Stimulated activated naive CD8-positive, alpha-beta T cell treated with anti-CD3 and anti-CD28 coated beads, Interleukin-15, Interleukin-2, amounts not matched to agents 100 ng/mL and 50 ng/mL, for 24 hours (primary cell): ENCODE measurements at regions not wholly inside any gene's neighbourhood (a gene's known extent, or its start where the extent isn't known, plus 50 kb on each side); places are given as distances from the start of the nearest gene placed in this dataset.

Experiments
- H3K27ac Mint-ChIP-seq: one replicate; pipeline ENCODE4 v1.8.0; 2021; ENCODE audit warnings: mild to moderate bottlenecking, mixed read lengths
- H3K27me3 Mint-ChIP-seq: one replicate; pipeline ENCODE4 v1.8.0; 2021; ENCODE audit warnings: mixed read lengths
- H3K36me3 Mint-ChIP-seq: one replicate; pipeline ENCODE4 v1.8.0; 2021; ENCODE audit warnings: low read depth, mixed read lengths
- H3K4me1 Mint-ChIP-seq: one replicate; pipeline ENCODE4 v1.8.0; 2021; ENCODE audit warnings: low read depth, mixed read lengths
- H3K4me3 Mint-ChIP-seq: one replicate; pipeline ENCODE4 v1.8.0; 2021; ENCODE audit warnings: mild to moderate bottlenecking, mixed read lengths
- H3K9me3 Mint-ChIP-seq: one replicate; pipeline ENCODE4 v1.8.0; 2021; ENCODE audit warnings: mixed read lengths

DNA sequence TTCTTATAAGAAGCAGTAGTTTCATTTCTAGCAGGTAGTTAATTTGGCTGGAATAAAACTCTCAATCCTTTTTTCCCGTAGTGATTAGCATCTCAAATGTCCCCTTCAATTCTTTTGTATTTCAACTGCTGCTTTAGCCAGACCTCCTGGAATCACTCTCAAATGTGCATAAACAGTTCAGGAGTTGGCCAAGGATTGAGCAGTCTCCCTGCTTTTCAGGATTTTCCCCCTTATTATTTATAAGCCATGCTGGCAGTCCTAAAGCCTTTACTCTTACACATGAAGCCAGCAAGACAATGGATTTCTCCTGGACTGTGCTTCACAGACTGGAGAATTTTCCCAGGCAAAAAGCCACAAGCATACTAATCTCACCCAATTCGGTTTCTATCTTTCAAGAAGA is 950.1 kb downstream of the VRK1 start:
- H3K4me3 Mint-ChIP-seq: no peak overlapping the region
- no peaks in the 10 kb centered on the region for H3K36me3 Mint-ChIP-seq
- no peak overlapping the region for H3K27ac Mint-ChIP-seq
- no peaks in the 10 kb centered on the region for H3K27me3 Mint-ChIP-seq
- no peaks in the 10 kb centered on the region for H3K4me1 Mint-ChIP-seq
- H3K9me3 Mint-ChIP-seq: peaks cover 6% of the 10 kb centered on the region

DNA sequence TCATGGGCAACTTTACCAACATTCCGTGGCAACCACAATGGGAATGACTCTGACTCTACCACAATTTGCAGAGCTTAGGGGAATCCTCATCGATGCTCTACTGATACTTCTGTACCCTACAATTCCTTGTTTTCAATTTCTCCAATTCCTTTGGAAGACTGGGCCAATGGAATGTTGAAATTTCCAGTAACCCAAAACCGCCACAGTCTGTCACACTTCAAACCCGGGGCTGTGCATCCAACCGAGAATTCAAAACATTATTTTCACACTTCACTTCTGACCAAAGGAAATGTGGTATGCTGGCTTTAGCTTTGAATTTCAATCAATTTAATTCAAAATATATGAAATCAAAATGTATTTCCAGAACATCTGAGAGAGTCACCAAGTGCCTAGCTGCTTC is 951.4 kb downstream of the VRK1 start:
- no peaks in the 10 kb centered on the region for H3K4me1 Mint-ChIP-seq
- H3K27me3 Mint-ChIP-seq: no peaks in the 10 kb centered on the region
- no peak overlapping the region for H3K27ac Mint-ChIP-seq
- no peak overlapping the region for H3K4me3 Mint-ChIP-seq
- peaks cover 6% of the 10 kb centered on the region for H3K9me3 Mint-ChIP-seq
- no peaks in the 10 kb centered on the region for H3K36me3 Mint-ChIP-seq

DNA sequence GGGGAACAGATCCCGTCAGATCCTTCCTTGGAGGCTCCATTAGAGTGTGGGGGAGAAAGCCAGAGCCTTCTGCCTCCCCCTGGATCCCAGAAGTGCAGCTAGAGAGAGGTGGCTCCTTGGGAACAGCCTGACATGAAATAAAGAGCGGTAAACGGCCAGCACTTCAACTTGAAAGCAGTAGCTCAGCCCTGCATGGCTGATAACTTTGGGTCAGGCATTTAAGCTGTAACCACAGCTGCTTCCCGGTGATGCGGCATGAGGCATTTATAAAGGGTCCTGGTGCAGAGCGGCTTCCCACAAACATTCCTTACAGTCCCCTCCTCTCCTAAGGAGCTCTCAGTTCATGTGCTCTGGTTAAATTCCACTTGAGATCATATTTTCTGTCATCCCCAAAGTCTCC is 960.3 kb downstream of the VRK1 start:
- H3K9me3 Mint-ChIP-seq: no peaks in the 10 kb centered on the region
- no peak overlapping the region for H3K4me3 Mint-ChIP-seq
- no peak overlapping the region for H3K27ac Mint-ChIP-seq
- H3K27me3 Mint-ChIP-seq: no peaks in the 10 kb centered on the region
- H3K4me1 Mint-ChIP-seq: peaks cover 2% of the 10 kb centered on the region
- H3K36me3 Mint-ChIP-seq: no peaks in the 10 kb centered on the region

DNA sequence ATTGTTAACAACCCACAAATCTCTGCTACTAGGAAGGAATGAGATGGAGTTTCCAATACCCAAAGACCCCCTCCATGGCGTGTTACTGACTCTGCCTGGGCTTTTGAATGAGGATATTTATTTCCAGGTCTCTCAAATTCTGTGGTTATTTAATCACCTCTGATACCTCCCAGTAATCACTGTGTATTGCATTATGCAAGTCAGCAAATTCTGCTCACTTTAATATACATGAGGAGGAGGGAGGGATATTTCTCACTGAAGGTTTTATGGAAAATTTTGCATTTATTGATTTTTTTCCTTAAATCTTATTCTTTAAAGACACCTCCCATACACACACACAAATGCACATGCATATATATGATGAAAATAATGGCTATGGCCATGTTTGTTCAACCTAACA is 962.9 kb downstream of the VRK1 start:
- Mint-ChIP-seq H3K9me3 (no peaks in the 10 kb centered on the region), H3K36me3 (no peaks in the 10 kb centered on the region), H3K27ac (no peak overlapping the region), H3K4me3 (no peak overlapping the region), H3K27me3 (no peaks in the 10 kb centered on the region), H3K4me1 (peaks cover 9% of the 10 kb centered on the region)

DNA sequence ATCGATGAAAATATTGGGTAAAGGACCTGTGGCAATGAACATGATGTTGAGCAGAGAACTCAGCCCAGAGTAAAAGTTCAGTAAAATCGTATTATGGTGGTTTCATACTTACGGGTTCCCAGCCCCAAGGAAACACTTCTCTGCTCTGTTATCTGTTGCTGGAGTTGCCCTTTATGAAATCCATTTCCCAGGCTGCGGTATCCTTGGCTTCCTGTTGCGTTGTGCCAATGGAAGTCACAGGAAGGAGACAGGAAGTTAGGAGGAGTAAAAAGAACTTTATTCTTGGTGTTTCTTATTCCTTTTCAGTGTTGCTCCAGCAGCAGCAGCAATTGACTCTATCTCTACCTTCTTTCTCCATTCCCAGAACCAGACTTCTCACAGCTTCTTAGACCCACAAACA is 965.2 kb downstream of the VRK1 start:
- no peaks in the 10 kb centered on the region for H3K9me3 Mint-ChIP-seq
- no peaks in the 10 kb centered on the region for H3K27me3 Mint-ChIP-seq
- no peak overlapping the region for H3K4me3 Mint-ChIP-seq
- H3K27ac Mint-ChIP-seq: no peak overlapping the region
- no peaks in the 10 kb centered on the region for H3K36me3 Mint-ChIP-seq
- peaks cover 9% of the 10 kb centered on the region for H3K4me1 Mint-ChIP-seq

DNA sequence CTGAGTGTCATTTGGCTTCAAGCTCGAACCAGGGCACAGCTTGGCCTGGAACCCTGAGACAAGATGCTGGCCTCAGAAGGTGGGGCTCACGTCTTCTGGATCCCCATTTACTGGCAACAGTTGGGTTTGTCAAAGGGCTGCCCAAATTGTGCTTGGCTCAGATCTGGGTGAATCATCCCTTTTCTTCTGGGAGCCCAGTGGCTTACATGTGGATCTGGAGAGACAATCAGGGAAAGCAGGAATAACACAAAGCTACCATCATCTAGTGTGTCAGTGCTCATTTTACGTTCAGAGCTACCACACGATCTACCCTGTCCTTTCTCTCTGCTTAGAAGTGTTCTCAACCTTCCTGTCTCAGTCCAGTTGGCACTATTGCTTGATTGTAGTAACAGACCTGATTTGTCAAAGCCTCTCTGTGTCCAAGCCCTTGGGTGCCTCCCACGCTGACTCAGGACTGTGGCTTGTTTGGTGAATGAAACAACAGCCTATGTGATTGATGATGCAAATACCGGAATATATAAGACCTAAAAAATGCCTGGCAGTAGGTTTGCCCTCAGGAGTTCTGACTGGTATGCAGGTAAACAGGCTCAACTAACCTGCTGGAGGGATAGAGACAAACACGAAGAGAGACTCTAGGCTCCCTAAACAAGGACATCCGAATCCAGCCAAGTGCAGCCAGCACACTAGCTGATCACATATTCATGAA is 974.3 kb downstream of the VRK1 start:
- Mint-ChIP-seq H3K4me1 (no peaks in the 10 kb centered on the region), H3K4me3 (no peak overlapping the region), H3K27ac (no peak overlapping the region)

DNA sequence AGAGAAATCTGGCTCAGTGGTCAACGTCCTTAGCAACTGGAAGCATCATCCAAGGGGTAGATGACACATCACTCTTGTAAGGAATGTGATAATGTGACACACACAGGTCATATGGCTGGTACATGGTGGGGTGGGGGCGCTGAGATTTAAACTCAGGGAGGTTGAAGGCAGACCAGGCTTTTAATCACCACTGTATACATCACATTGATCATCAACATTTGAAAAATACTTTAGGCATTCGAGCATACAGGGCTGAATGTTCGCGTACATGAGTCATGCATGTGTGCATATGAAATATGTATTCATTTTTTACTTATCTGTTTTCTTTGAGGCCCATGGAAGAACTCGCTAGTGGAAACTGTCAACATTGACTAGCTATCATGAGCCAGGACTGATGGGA is 976.4 kb downstream of the VRK1 start:
- H3K36me3 Mint-ChIP-seq: no peaks in the 10 kb centered on the region
- no peak overlapping the region for H3K4me3 Mint-ChIP-seq
- peaks cover 1% of the 10 kb centered on the region for H3K9me3 Mint-ChIP-seq
- H3K27me3 Mint-ChIP-seq: no peaks in the 10 kb centered on the region
- H3K27ac Mint-ChIP-seq: no peak overlapping the region
- H3K4me1 Mint-ChIP-seq: peaks cover 7% of the 10 kb centered on the region

More for the DNA sequence above, 974.3 kb downstream of the VRK1 start:
- Mint-ChIP-seq H3K9me3 (no peaks in the 10 kb centered on the region), H3K36me3 (no peaks in the 10 kb centered on the region), H3K27me3 (no peaks in the 10 kb centered on the region)

DNA sequence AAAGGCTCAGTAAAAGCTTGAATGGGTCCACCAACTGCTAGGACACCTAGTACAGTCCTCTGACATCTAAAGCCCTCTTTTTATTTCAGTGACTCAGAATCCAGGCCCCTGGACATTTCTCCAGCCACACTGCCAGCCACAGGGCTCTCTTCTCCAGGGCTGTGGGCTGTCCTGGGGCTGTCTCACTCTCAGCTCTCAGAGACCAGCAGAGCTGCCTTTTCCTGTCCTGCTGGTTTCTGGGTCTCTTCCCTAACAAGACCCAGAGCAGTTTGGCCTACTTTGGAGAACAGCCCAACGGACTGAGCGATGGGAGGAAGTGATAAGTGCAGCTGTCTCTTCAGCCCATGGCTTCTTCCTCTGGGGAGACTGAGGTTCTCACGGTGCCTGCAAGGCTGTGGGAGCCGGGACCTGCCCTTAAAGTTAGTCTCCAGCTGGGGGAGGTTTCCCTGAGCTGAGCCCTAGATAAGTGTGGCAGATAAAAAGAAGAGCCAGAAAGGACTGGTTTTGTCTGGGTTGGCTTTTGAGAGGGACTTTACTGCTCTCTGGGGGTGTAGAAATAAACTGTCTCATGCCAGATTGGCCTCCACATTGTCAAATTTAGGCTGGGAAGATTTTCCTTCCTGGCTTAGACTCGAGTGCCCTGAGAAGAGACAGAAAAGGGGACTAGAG is 979.8 kb downstream of the VRK1 start:
- H3K27me3 Mint-ChIP-seq: no peaks in the 10 kb centered on the region
- peaks cover 7% of the 10 kb centered on the region for H3K4me1 Mint-ChIP-seq
- no peak overlapping the region for H3K27ac Mint-ChIP-seq
- peaks cover 3% of the 10 kb centered on the region for H3K9me3 Mint-ChIP-seq
- H3K36me3 Mint-ChIP-seq: no peaks in the 10 kb centered on the region
- H3K4me3 Mint-ChIP-seq: no peak overlapping the region

DNA sequence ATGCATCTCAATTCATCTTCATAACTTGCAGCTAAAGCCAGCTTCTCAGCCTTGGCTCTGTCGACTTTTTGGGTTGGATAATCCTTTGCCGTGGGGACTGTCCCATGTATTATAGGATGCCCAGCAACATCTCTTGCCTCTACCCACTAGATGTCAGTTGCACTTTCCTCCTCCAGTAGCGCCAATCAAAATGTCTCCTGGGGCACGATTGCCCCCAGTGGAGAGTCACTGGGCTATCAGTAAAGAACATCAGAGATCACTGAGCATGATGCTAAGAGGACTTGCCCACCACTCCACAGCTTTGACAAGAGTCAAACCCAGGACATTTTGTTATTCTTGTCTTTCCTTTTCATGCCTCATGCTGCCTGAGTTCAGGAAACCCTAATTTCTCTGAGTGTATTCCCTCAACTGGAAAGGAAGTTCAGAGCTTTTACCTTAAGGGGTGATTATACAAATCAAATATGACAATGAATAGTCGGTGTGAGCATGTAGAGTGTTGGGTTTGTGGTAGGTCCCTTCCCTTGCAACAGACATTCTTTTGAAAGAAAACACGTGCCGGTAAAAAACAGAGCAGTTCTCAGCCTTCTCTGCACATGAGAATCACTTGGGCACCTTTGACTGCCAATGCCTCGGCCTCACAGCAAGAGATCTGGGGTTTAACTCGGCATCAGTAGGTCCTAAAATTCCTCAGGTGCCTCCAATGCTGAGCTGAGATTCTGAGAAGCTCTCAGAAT is 980.6 kb downstream of the VRK1 start:
- no peaks in the 10 kb centered on the region for H3K27me3 Mint-ChIP-seq
- peaks cover 3% of the 10 kb centered on the region for H3K9me3 Mint-ChIP-seq
- H3K36me3 Mint-ChIP-seq: no peaks in the 10 kb centered on the region
- no peak overlapping the region for H3K4me3 Mint-ChIP-seq
- peaks cover 7% of the 10 kb centered on the region for H3K4me1 Mint-ChIP-seq
- no peak overlapping the region for H3K27ac Mint-ChIP-seq

DNA sequence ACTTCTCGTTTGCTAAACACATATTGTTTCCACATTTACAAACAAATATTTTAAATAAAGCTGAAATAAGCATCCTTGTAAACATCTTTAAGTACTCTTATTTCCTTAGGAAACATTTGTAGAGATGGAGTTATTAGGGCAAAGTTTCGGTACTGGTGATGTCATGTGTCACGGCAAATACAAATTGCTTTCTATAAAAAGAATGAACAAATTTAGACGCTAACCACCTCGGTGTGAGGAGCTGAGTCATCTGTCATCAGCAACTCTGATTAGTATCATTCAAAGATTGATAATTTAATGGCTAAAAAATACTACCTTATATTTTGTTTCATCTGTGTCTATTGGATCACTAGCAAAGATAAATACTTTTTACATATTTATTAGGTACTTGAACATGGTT is 982.0 kb downstream of the VRK1 start:
- Mint-ChIP-seq H3K4me1 (peaks cover 7% of the 10 kb centered on the region), H3K27me3 (no peaks in the 10 kb centered on the region), H3K9me3 (peaks cover 3% of the 10 kb centered on the region), H3K27ac (no peak overlapping the region), H3K36me3 (no peaks in the 10 kb centered on the region), H3K4me3 (no peak overlapping the region)

DNA sequence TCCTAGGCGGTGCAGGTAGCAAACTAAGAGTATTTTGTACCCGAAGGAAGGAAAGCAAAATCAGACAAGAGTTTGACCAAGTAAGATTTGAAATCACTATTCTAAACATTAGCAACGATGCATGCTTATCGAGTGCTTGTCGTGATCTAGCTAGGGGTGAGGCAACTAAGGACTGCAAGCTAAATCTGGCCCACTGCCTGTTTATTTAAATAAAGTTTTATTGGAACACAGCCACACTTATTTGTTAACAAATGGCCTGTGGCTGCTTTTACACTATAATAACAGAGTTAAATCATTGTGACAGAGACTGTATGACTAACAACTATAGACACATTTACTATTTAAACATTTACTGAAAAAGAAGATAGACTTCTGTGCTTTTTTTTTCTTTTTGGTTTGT is 983.6 kb downstream of the VRK1 start:
- peaks cover 3% of the 10 kb centered on the region for H3K9me3 Mint-ChIP-seq
- no peak overlapping the region for H3K27ac Mint-ChIP-seq
- H3K4me1 Mint-ChIP-seq: peaks cover 14% of the 10 kb centered on the region
- no peaks in the 10 kb centered on the region for H3K36me3 Mint-ChIP-seq
- H3K27me3 Mint-ChIP-seq: no peaks in the 10 kb centered on the region
- no peak overlapping the region for H3K4me3 Mint-ChIP-seq

DNA sequence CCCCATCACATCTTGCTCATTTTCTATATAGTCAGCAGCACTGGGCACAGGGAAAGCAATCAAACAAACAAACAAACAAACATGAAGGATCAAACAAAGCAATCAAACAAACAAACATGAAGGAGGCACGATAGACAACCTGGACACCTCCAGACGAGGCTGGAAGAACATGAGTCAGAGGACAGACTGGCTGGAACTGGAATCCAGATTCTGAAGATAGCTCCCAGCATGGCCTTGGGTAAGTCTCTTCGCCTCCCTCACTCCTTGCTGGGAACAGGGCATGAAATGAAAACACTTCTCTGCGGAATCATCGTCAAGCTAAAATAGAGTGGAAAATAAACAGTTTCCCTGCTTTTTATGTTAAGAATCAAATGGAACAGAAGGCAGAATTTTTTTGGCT is 984.8 kb downstream of the VRK1 start:
- Mint-ChIP-seq H3K9me3 (peaks cover 3% of the 10 kb centered on the region), H3K36me3 (no peaks in the 10 kb centered on the region), H3K4me3 (no peak overlapping the region), H3K4me1 (peaks cover 15% of the 10 kb centered on the region), H3K27me3 (no peaks in the 10 kb centered on the region), H3K27ac (no peak overlapping the region)

DNA sequence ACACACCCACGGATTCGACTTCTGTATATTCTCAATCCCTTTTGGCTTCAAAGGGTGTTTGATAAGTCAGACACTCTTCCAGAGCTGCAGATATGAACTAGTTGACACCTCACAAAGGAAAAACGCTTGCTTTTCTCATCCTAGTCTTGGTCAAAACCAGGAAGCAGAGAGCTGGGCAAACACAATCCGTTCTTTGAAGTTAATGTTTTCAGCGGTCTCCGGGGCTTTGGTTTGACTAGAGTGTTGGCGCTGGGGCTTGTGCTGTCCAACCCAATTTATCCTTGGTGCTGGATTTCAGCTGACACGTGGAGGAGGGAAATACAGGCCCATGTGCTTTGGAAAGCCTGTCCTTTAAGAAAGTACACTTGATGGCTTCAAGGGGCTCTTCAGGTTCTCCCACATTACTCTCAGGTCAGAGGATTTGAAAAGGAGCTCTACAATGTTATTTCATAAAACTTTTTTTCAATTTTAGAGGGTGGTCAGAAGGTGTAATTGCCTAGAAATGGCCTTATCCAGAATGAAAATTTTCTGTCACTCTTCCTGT is 985.8 kb downstream of the VRK1 start:
- Mint-ChIP-seq H3K27me3 (no peaks in the 10 kb centered on the region), H3K27ac (no peak overlapping the region), H3K36me3 (no peaks in the 10 kb centered on the region), H3K4me3 (no peak overlapping the region), H3K4me1 (peaks cover 8% of the 10 kb centered on the region), H3K9me3 (peaks cover 3% of the 10 kb centered on the region)

DNA sequence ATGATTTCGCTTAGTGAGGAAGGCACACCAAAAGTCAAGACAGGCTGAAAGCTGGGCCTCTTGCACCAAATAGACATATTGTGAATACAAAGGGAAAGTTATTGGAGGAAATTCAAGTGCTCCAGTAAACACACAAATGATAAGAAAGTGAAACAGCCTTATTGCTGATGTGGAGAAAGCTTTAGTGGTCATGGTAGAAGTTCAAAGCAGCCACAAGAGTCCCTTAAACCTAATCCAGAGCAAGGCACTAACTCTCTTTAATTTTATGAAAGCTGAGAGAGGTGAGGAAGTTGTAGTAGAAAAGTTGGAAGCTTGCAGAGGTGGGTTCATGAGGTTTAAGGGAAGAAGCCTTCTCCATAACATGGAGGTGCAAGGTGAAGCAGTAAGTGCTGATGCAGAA is 988.3 kb downstream of the VRK1 start:
- Mint-ChIP-seq H3K27me3 (no peaks in the 10 kb centered on the region), H3K4me3 (no peak overlapping the region), H3K27ac (no peak overlapping the region), H3K36me3 (no peaks in the 10 kb centered on the region), H3K9me3 (no peaks in the 10 kb centered on the region), H3K4me1 (peaks cover 18% of the 10 kb centered on the region)

DNA sequence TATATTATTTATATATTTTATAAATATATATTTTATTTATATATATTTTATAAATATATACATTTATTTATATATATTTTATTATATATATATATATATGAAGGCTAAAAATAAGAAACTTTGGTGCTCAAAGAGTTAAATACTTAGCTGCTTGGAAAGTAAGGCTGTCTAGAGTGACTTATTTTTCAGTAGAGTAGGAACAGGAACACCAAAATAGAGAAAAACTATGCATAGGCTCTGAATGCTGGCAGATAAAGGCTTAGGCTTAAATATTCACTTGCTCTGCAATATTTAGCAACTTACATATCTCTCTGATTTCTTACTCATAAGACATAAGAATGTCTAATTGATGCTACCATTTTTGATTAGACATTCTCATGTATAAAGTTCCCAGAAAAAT is 991.2 kb downstream of the VRK1 start:
- Mint-ChIP-seq H3K4me1 (peaks cover 18% of the 10 kb centered on the region), H3K27me3 (no peaks in the 10 kb centered on the region), H3K27ac (no peak overlapping the region), H3K4me3 (no peak overlapping the region), H3K36me3 (no peaks in the 10 kb centered on the region), H3K9me3 (no peaks in the 10 kb centered on the region)
